Ovary (tissue), 3 donors: ENCODE measurements at regions not wholly inside any gene's neighbourhood (a gene's known extent, or its start where the extent isn't known, plus 50 kb on each side); places are given as distances from the start of the nearest gene placed in this dataset.

Source experiments
- EP300 ChIP-seq: sonication (generic); formaldehyde crosslinking; IDR thresholded peaks from one replicate; pipeline ENCODE4 v1.6.1; 2017; ENCODE audit warnings: antibody characterized with exemption
- POLR2A ChIP-seq: fragments of 450-650 bp; IDR thresholded peaks from one replicate; pipeline ENCODE4 v1.6.1; 2017; ENCODE audit warnings: antibody characterized with exemption, mild to moderate bottlenecking, moderate library complexity
- TF ChIP-seq, protein P1 (sequence below), 3 donors: fragments of 450-650 bp in 2 of 3; fragments of 200-600 bp in 1 of 3; IDR thresholded peaks; one replicate each; pipeline versions ENCODE4 v1.5.1 to v1.8.0; 2016 to 2022; ENCODE audit warnings: antibody characterized with exemption in 3 of 3, mild to moderate bottlenecking in 1 of 3
- donor health status: DM: no; HTN: no; CAD: no.

DNA sequence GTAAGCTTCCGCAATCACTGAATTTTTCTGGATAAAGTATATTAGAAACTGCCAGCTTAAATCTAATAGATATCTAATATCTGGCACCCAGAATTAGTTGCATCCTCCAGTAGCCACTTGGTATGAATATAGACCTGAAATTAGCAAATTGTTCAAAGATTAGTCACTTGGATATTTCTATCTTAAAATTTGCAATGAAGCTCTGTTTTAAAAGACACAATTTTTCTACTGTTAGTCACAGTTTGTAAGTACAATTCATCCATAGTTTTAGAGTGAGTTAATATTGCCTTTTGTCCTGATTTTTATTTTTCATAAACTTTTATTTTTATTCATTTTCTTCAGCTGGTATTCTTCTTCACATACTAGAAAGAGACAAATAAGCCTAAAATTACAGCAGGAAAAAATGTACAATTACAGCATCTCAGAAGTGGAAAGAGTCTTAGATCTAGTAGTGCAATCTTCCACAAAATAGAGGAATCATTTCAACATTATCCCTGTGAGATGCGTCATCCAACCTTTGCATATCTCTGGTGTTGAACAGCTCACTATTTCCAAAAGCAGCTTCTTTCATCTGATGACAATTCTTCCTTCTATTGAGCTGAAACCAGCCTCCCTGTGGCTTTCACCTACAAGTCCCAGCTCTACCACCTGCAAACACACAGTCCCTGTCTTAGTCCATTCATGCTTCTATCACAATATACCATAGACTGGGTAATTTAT, 190.0 kb upstream of the AR start:
- TF ChIP-seq, protein P1, sequence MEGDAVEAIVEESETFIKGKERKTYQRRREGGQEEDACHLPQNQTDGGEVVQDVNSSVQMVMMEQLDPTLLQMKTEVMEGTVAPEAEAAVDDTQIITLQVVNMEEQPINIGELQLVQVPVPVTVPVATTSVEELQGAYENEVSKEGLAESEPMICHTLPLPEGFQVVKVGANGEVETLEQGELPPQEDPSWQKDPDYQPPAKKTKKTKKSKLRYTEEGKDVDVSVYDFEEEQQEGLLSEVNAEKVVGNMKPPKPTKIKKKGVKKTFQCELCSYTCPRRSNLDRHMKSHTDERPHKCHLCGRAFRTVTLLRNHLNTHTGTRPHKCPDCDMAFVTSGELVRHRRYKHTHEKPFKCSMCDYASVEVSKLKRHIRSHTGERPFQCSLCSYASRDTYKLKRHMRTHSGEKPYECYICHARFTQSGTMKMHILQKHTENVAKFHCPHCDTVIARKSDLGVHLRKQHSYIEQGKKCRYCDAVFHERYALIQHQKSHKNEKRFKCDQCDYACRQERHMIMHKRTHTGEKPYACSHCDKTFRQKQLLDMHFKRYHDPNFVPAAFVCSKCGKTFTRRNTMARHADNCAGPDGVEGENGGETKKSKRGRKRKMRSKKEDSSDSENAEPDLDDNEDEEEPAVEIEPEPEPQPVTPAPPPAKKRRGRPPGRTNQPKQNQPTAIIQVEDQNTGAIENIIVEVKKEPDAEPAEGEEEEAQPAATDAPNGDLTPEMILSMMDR (IDR thresholded peaks at IDR 0.05) = no peak
- TF ChIP-seq POLR2A (no peak), EP300 (no peak)
